B cell (primary cell): ENCODE measurements at regions not wholly inside any gene's neighbourhood (a gene's known extent, or its start where the extent isn't known, plus 50 kb on each side); places are given as distances from the start of the nearest gene placed in this dataset.

Experiments used
- ATAC-seq: fragments of 200-7000 bp; cut with Tn5 transposase; one replicate; pipeline ENCODE4 v1.10.0; 2021; ENCODE audit warnings: low read depth, mild to moderate bottlenecking, moderate number of reproducible peaks, moderate library complexity
- CTCF ChIA-PET: fragments of 350-600 bp; sonication (Branson Sonifier 250); formaldehyde crosslinking; loops from one replicate; lab custom pipeline; 2021; ENCODE audit warnings: antibody characterized with exemption, inconsistent platforms; lab: Charles Lee
- POLR2A ChIA-PET: fragments of 350-600 bp; sonication (Branson Sonifier 250); formaldehyde crosslinking; loops from one replicate; lab custom pipeline; 2021; ENCODE audit warnings: antibody characterized with exemption; lab: Charles Lee
- DNase-seq: peaks from one replicate; pipeline ENCODE4 v3.0.0; 2013
- H2AFZ ChIP-seq: 2 replicates; pipeline ENCODE4 v1.6.1; 2012; ENCODE audit warnings: mild to moderate bottlenecking, low read depth, low read length; ENCODE audit not compliant: insufficient read depth, poor library complexity, severe bottlenecking
- H3K27ac ChIP-seq, 2 donors: 1 replicate in 1 of 2; 2 replicates in 1 of 2; pipeline ENCODE4 v1.5.1; 2012 to 2013; ENCODE audit warnings: low read length in 2 of 2, mild to moderate bottlenecking in 2 of 2, moderate library complexity in 1 of 2
- H3K27me3 ChIP-seq, 4 experiments: fragments of 200-600 bp in 1 of 4; sonication (generic) in 1 of 4; replicated peaks in 1 of 4; 1 replicate in 2 of 4; 2 replicates in 2 of 4; pipeline versions ENCODE4 v1.6.1 to v1.7.0; 2013 to 2016; ENCODE audit warnings: low read length in 3 of 4, mild to moderate bottlenecking in 2 of 4, mixed read lengths in 1 of 4, moderate library complexity in 1 of 4; ENCODE audit not compliant: insufficient read depth in 4 of 4, control insufficient read depth in 3 of 4; ENCODE audit errors: control extremely low read depth in 1 of 4
- H3K36me3 ChIP-seq, 2 experiments: replicated peaks in 1 of 2; 1 replicate in 1 of 2; 2 replicates in 1 of 2; pipeline versions ENCODE4 v1.6.1 to v1.7.1; 2013; ENCODE audit warnings: low read length in 1 of 2; ENCODE audit not compliant: insufficient read depth in 2 of 2, control insufficient read depth in 1 of 2; ENCODE audit errors: control extremely low read depth in 1 of 2, extremely low read depth in 1 of 2
- H3K4me1 ChIP-seq, 2 donors: fragments of 200-600 bp in 1 of 2; sonication (generic) in 1 of 2; 1 replicate in 1 of 2; 2 replicates in 1 of 2; pipeline versions ENCODE4 v1.5.1 to v1.6.1; 2013 to 2017; ENCODE audit warnings: low read length in 2 of 2; ENCODE audit not compliant: control insufficient read depth in 2 of 2, insufficient read depth in 2 of 2
- H3K4me2 ChIP-seq: replicated peaks from 2 replicates; pipeline ENCODE3; 2012; ENCODE audit warnings: mild to moderate bottlenecking, low read depth, low read length; ENCODE audit not compliant: poor library complexity, severe bottlenecking
- H3K4me3 ChIP-seq, 5 experiments: fragments of 200-600 bp in 1 of 5; sonication (generic) in 1 of 5; 1 replicate in 3 of 5; 2 replicates in 2 of 5; pipeline versions ENCODE4 v1.5.1 to v1.7.0; 2011 to 2016; ENCODE audit warnings: low read length in 4 of 5, mild to moderate bottlenecking in 4 of 5, low read depth in 2 of 5, control low read depth in 1 of 5, moderate library complexity in 1 of 5; ENCODE audit not compliant: insufficient read depth in 1 of 5; ENCODE audit errors: control extremely low read depth in 1 of 5, extremely low read depth in 1 of 5
- H3K79me2 ChIP-seq: fragments of 200-600 bp; sonication (generic); one replicate; pipeline ENCODE4 v1.6.0; 2016; ENCODE audit warnings: low read length; ENCODE audit not compliant: control insufficient read depth, insufficient read depth
- H3K9ac ChIP-seq: fragments of 200-600 bp; sonication (generic); 2 replicates; pipeline ENCODE4 v1.6.1; 2017; ENCODE audit warnings: mild to moderate bottlenecking, low read length, moderate library complexity
- H3K9me3 ChIP-seq, 3 donors: one replicate each; pipeline versions ENCODE4 v1.6.1 to v1.7.1; 2013; ENCODE audit warnings: low read length in 2 of 3; ENCODE audit not compliant: control insufficient read depth in 2 of 3, insufficient read depth in 1 of 3; ENCODE audit errors: control extremely low read depth in 1 of 3
- H4K20me1 ChIP-seq: 2 replicates; pipeline ENCODE4 v1.6.0; 2012; ENCODE audit warnings: mild to moderate bottlenecking, low read length; ENCODE audit not compliant: insufficient read depth, control insufficient read depth, poor library complexity, severe bottlenecking
- H3K27ac Mint-ChIP-seq: one replicate; pipeline ENCODE4 v1.8.0; 2021; ENCODE audit warnings: mixed read lengths
- H3K27me3 Mint-ChIP-seq: one replicate; pipeline ENCODE4 v1.8.0; 2021; ENCODE audit warnings: mixed read lengths
- H3K4me1 Mint-ChIP-seq: one replicate; pipeline ENCODE4 v1.8.0; 2021; ENCODE audit warnings: mixed read lengths
- H3K4me3 Mint-ChIP-seq: one replicate; pipeline ENCODE4 v1.8.0; 2021; ENCODE audit warnings: mixed read lengths
- H3K9me3 Mint-ChIP-seq: one replicate; pipeline ENCODE4 v1.8.0; 2022; ENCODE audit warnings: mixed read lengths; ENCODE audit not compliant: insufficient read depth
- EZH2 ChIP-seq: IDR thresholded peaks from 2 replicates; pipeline ENCODE4 v1.6.1; 2012; ENCODE audit warnings: borderline replicate concordance, low read depth, mild to moderate bottlenecking, moderate library complexity, low read length; ENCODE audit not compliant: insufficient read depth, poor library complexity, severe bottlenecking
- WGBS: methylation state at CpG from one replicate; pipeline ENCODE4 v1.1.5; 2013; ENCODE audit warnings: missing lambda C conversion rate; ENCODE audit not compliant: insufficient coverage; 5-methylcytosine and 5-hydroxymethylcytosine counted together
- intact Hi-C: fragments of 100-400 bp; cut with micrococcal nuclease; formaldehyde crosslinking; loops from one replicate; pipeline ENCODE4 v1.10.0; 2022
- TF ChIP-seq, protein P1 (sequence below): fragments of 200-600 bp; IDR thresholded peaks from one replicate; pipeline ENCODE4 v1.8.0; 2022; ENCODE audit warnings: antibody characterized with exemption, mild to moderate bottlenecking

DNA sequence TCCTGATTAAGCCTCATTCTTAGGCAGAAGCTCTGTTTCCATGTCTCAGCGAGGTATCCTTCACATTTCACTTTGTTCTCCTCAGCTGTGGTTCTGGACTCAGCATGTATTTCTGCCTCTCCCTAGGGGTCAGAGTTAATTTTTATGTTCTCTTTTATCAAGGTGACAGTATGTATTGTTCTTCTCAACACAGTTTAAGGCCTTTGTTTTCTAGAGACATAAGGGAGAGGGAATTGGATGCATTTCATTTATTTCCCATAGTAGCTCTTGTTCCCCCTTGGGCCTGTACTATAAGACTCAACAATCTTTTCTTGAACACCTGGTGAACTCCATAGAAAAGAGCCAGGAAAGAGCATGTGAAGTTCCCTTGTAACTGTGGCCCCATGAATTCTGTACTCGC, 214.3 kb downstream of the ZWINT start:
- peaks cover 0 to 8% (median 0%) of the 10 kb centered on the region in 3 donors for H3K9me3 ChIP-seq
- no peak overlapping the region for H3K4me2 ChIP-seq
- H4K20me1 ChIP-seq: no peaks in the 10 kb centered on the region
- ChIA-PET POLR2A (no interaction called here), CTCF (no interaction called here)
- Mint-ChIP-seq H3K27me3 (no peaks in the 10 kb centered on the region), H3K27ac (no peak overlapping the region), H3K4me1 (no peaks in the 10 kb centered on the region), H3K9me3 (no peaks in the 10 kb centered on the region), H3K4me3 (no peak overlapping the region)
- H2AFZ ChIP-seq: no peak overlapping the region
- TF ChIP-seq, protein P1, sequence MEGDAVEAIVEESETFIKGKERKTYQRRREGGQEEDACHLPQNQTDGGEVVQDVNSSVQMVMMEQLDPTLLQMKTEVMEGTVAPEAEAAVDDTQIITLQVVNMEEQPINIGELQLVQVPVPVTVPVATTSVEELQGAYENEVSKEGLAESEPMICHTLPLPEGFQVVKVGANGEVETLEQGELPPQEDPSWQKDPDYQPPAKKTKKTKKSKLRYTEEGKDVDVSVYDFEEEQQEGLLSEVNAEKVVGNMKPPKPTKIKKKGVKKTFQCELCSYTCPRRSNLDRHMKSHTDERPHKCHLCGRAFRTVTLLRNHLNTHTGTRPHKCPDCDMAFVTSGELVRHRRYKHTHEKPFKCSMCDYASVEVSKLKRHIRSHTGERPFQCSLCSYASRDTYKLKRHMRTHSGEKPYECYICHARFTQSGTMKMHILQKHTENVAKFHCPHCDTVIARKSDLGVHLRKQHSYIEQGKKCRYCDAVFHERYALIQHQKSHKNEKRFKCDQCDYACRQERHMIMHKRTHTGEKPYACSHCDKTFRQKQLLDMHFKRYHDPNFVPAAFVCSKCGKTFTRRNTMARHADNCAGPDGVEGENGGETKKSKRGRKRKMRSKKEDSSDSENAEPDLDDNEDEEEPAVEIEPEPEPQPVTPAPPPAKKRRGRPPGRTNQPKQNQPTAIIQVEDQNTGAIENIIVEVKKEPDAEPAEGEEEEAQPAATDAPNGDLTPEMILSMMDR: no peak
- no peak for TF ChIP-seq EZH2
- no peak overlapping the region for H3K27ac ChIP-seq
- H3K79me2 ChIP-seq: no peaks in the 10 kb centered on the region
- WGBS: no CpG with 5 or more reads among the region's 2 CpGs
- no peaks in the 10 kb centered on the region for H3K36me3 ChIP-seq
- intact Hi-C loops: no loop called here
- DNase-seq (no peak), ATAC-seq (no peak)
- no peak overlapping the region for H3K4me3 ChIP-seq
- no peak overlapping the region for H3K9ac ChIP-seq
- H3K27me3 ChIP-seq: no peaks in the 10 kb centered on the region
- H3K4me1 ChIP-seq: no peaks in the 10 kb centered on the region

DNA sequence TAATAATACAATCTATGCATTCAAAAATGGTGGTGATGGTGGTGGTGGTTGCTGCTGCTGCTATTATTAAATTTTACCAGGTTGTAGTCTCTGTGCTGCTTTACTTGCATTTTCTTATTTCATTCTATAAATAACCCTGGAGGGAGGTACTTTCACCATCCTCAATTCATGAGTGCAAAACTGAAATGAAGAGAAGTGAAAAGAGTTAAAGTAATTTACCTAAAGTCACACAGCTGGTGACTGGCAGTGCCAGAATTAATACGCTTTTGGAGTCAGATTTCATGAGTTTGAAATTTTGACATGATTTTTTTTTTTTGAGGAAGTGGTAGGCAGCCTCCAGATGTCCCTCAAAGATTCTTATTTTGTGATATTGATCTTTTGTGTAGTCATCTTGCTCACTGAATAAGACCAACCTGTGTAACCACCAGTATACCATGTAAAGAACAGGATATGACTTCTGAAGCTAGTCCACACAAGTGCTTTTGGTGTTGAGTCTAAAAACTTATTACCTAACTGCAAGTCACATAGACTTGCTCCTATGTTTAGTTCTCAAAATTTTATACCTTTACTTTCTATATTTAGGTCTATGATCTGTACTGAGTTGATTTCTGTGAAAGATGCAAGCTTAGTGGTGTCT, 218.8 kb downstream of the ZWINT start:
- Mint-ChIP-seq H3K27ac (no peak overlapping the region), H3K27me3 (no peaks in the 10 kb centered on the region), H3K4me3 (no peak overlapping the region), H3K4me1 (no peaks in the 10 kb centered on the region), H3K9me3 (no peaks in the 10 kb centered on the region)
- TF ChIP-seq EZH2: no peak
- TF ChIP-seq, protein P1: no peak
- Histone ChIP-seq H3K4me2 (no peak overlapping the region), H2AFZ (no peak overlapping the region), H3K4me1 (no peaks in the 10 kb centered on the region), H3K27ac (no peak overlapping the region), H3K79me2 (no peaks in the 10 kb centered on the region), H3K36me3 (no peaks in the 10 kb centered on the region), H3K9ac (no peak overlapping the region), H4K20me1 (no peaks in the 10 kb centered on the region), H3K9me3 (no peaks in the 10 kb centered on the region), H3K27me3 (no peaks in the 10 kb centered on the region), H3K4me3 (no peak overlapping the region)
- no peak for DNase-seq
- no peak for ATAC-seq
- ChIA-PET POLR2A (no interaction called here), CTCF (no interaction called here)
- intact Hi-C loops: no loop called here
- WGBS: no CpG with 5 or more reads among the region's 1 CpG
